H9 (cell line): ENCODE measurements at regions not wholly inside any gene's neighbourhood (a gene's known extent, or its start where the extent isn't known, plus 50 kb on each side); places are given as distances from the start of the nearest gene placed in this dataset.

ENCODE experiments used
- DNase-seq: peaks from one replicate; pipeline ENCODE4 v3.0.0-alpha.2; 2017
- H2AFZ ChIP-seq: one replicate; pipeline ENCODE4 v1.6.1; 2013; ENCODE audit warnings: mild to moderate bottlenecking, low read length, control low read depth, moderate library complexity
- H2AK5ac ChIP-seq: 2 replicates; pipeline ENCODE4 v1.6.1; 2013; ENCODE audit warnings: low read length, control low read depth, mixed read lengths; ENCODE audit not compliant: insufficient read length
- H2BK120ac ChIP-seq: one replicate; pipeline ENCODE4 v1.6.1; 2013; ENCODE audit warnings: low read depth, mild to moderate bottlenecking, low read length, control low read depth, inconsistent platforms; ENCODE audit not compliant: poor library complexity, severe bottlenecking
- H2BK12ac ChIP-seq: 2 replicates; pipeline ENCODE4 v1.6.1; 2013; ENCODE audit warnings: low read length, control low read depth, mixed read lengths, low read depth; ENCODE audit not compliant: insufficient read length
- H2BK15ac ChIP-seq: 2 replicates; pipeline ENCODE4 v1.6.1; 2013; ENCODE audit warnings: low read depth, low read length, control low read depth
- H2BK20ac ChIP-seq: one replicate; pipeline ENCODE4 v1.6.1; 2013; ENCODE audit warnings: low read depth, mild to moderate bottlenecking, low read length, control low read depth, inconsistent platforms; ENCODE audit not compliant: poor library complexity, severe bottlenecking
- H2BK5ac ChIP-seq: 2 replicates; pipeline ENCODE4 v1.6.1; 2013; ENCODE audit warnings: low read length, control low read depth, mixed read lengths; ENCODE audit not compliant: insufficient read length
- H3K14ac ChIP-seq: 2 replicates; pipeline ENCODE4 v1.6.1; 2013; ENCODE audit warnings: low read length, control low read depth; ENCODE audit not compliant: insufficient read depth
- H3K18ac ChIP-seq: 2 replicates; pipeline ENCODE4 v1.6.1; 2013; ENCODE audit warnings: low read depth, mild to moderate bottlenecking, mixed read lengths, low read length, control low read depth; ENCODE audit not compliant: insufficient read length
- H3K23ac ChIP-seq: 2 replicates; pipeline ENCODE4 v1.6.1; 2013; ENCODE audit warnings: low read length, control low read depth, mixed read lengths, low read depth; ENCODE audit not compliant: insufficient read length
- H3K23me2 ChIP-seq: 2 replicates; pipeline ENCODE4 v1.6.1; 2013; ENCODE audit warnings: low read depth, mild to moderate bottlenecking, mixed read lengths, low read length, control low read depth; ENCODE audit not compliant: insufficient read length, poor library complexity, severe bottlenecking
- H3K27ac ChIP-seq: 2 replicates; pipeline ENCODE4 v1.5.1; 2013; ENCODE audit warnings: low read length, control low read depth, mixed read lengths, low read depth; ENCODE audit not compliant: insufficient read length
- H3K27me3 ChIP-seq: 2 replicates; pipeline ENCODE4 v1.6.1; 2013; ENCODE audit warnings: low read length, control low read depth, inconsistent platforms; ENCODE audit not compliant: insufficient read depth
- H3K4ac ChIP-seq: 2 replicates; pipeline ENCODE4 v1.6.1; 2013; ENCODE audit warnings: low read depth, mild to moderate bottlenecking, control low read depth, inconsistent platforms, low read length, moderate library complexity
- H3K4me1 ChIP-seq: 2 replicates; pipeline ENCODE4 v1.6.1; 2013; ENCODE audit warnings: low read length, control low read depth, inconsistent platforms; ENCODE audit not compliant: insufficient read depth
- H3K4me2 ChIP-seq: 2 replicates; pipeline ENCODE4 v1.6.1; 2013; ENCODE audit warnings: low read length, control low read depth, mixed read lengths; ENCODE audit not compliant: insufficient read length, insufficient read depth
- H3K56ac ChIP-seq: 2 replicates; pipeline ENCODE4 v1.6.1; 2013; ENCODE audit warnings: low read depth, mild to moderate bottlenecking, mixed read lengths, low read length, control low read depth; ENCODE audit not compliant: insufficient read length
- H3K79me1 ChIP-seq: 2 replicates; pipeline ENCODE4 v1.6.1; 2013; ENCODE audit warnings: low read depth, mild to moderate bottlenecking, moderate library complexity, low read length, control low read depth, inconsistent platforms; ENCODE audit not compliant: insufficient read depth, poor library complexity, severe bottlenecking
- H3K79me2 ChIP-seq: 2 replicates; pipeline ENCODE4 v1.6.1; 2013; ENCODE audit warnings: low read length, control low read depth, inconsistent platforms; ENCODE audit not compliant: insufficient read depth
- H3K9ac ChIP-seq: 2 replicates; pipeline ENCODE4 v1.6.1; 2013; ENCODE audit warnings: low read length, control low read depth, mixed read lengths; ENCODE audit not compliant: insufficient read length; ENCODE audit errors: extremely low read depth
- H3K9me3 ChIP-seq: one replicate; pipeline ENCODE4 v1.6.1; 2013; ENCODE audit warnings: low read depth, low read length, inconsistent platforms; ENCODE audit not compliant: control insufficient read depth
- H3T11ph ChIP-seq: one replicate; pipeline ENCODE4 v1.6.1; 2013; ENCODE audit warnings: mild to moderate bottlenecking, low read length, control low read depth, inconsistent platforms
- H4K20me1 ChIP-seq: one replicate; pipeline ENCODE4 v1.6.1; 2013; ENCODE audit not compliant: control insufficient read depth, insufficient read length, insufficient read depth
- H4K5ac ChIP-seq: 2 replicates; pipeline ENCODE4 v1.6.1; 2013; ENCODE audit warnings: low read depth, mild to moderate bottlenecking, mixed read lengths, low read length, control low read depth; ENCODE audit not compliant: insufficient read length
- H4K8ac ChIP-seq: replicated peaks from 2 replicates; pipeline ENCODE4 v1.6.1; 2013; ENCODE audit warnings: low read length, control low read depth, mixed read lengths, low read depth; ENCODE audit not compliant: insufficient read length
- H4K91ac ChIP-seq: 2 replicates; pipeline ENCODE4 v1.6.1; 2013; ENCODE audit warnings: low read depth, mild to moderate bottlenecking, moderate library complexity, mixed read lengths, low read length, control low read depth; ENCODE audit not compliant: insufficient read length
- H3K27ac Mint-ChIP-seq, 3 experiments: 2 replicates in 2 of 3; 3 replicates in 1 of 3; pipeline ENCODE4 v1.8.0; 2020 to 2021; ENCODE audit warnings: mixed read lengths in 3 of 3, mild to moderate bottlenecking in 1 of 3, moderate library complexity in 1 of 3
- H3K27me3 Mint-ChIP-seq: 2 replicates; pipeline ENCODE4 v1.8.0; 2021; ENCODE audit warnings: low read depth, mild to moderate bottlenecking, moderate library complexity, mixed read lengths
- H3K36me3 Mint-ChIP-seq, 3 experiments: 2 replicates in 2 of 3; 3 replicates in 1 of 3; pipeline ENCODE4 v1.8.0; 2020 to 2021; ENCODE audit warnings: low read depth in 3 of 3, mixed read lengths in 3 of 3; ENCODE audit not compliant: insufficient read depth in 1 of 3
- H3K4me1 Mint-ChIP-seq, 2 experiments: 2 replicates each; pipeline ENCODE4 v1.8.0; 2020; ENCODE audit warnings: mixed read lengths in 2 of 2
- H3K4me3 Mint-ChIP-seq, 2 experiments: 2 replicates in 1 of 2; 3 replicates in 1 of 2; pipeline ENCODE4 v1.8.0; 2020 to 2021; ENCODE audit warnings: mild to moderate bottlenecking in 2 of 2, mixed read lengths in 2 of 2, moderate library complexity in 1 of 2
- H3K9me3 Mint-ChIP-seq, 2 experiments: 2 replicates in 1 of 2; 3 replicates in 1 of 2; pipeline ENCODE4 v1.8.0; 2020; ENCODE audit warnings: mild to moderate bottlenecking in 2 of 2, mixed read lengths in 2 of 2, moderate library complexity in 1 of 2
- TF ChIP-seq, protein P1 (sequence below): fragments of 200-600 bp; sonication (generic); conservative IDR thresholded peaks from 3 replicates; pipeline ENCODE4 v1.8.0; 2021; ENCODE audit warnings: antibody characterized with exemption, mild to moderate bottlenecking

DNA sequence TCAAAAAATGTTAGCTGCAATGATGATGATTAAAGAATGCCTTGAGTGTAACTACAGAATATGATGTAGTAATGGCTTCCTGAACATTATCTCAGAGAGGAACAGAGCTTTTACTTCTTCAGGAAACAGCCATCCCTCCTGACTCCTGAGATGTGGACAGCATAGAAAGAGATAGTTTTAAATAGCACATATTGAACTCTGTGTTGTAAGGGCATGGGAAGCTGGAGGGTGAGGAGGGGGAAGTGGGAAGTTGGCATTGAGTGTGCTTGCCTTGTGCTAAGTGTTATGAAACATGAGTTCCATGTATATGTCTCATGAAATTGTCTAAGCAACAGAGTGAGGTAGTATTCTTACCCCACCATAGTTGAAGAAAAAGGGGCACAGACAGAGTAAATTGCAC is 161.5 kb upstream of the SLC28A3 start:
- DNase-seq: no peak
- no peaks in the 10 kb centered on the region for H4K20me1 ChIP-seq
- peaks cover 7 to 12% of the 10 kb centered on the region in 2 experiments; a peak in 4 of 5 replicates for H3K9me3 Mint-ChIP-seq
- H3K4me1 Mint-ChIP-seq: no peaks in the 10 kb centered on the region
- no peak overlapping the region for H2BK120ac ChIP-seq
- no peak overlapping the region for H2BK5ac ChIP-seq
- no peak overlapping the region for H3K27ac Mint-ChIP-seq
- H4K8ac ChIP-seq: no peak overlapping the region
- H3K14ac ChIP-seq: no peak overlapping the region
- no peak overlapping the region for H3K27ac ChIP-seq
- no peaks in the 10 kb centered on the region for H3K9me3 ChIP-seq
- no peak overlapping the region for H3K56ac ChIP-seq
- H3T11ph ChIP-seq: no peak overlapping the region
- H3K23ac ChIP-seq: no peak overlapping the region
- no peak overlapping the region for H3K4me2 ChIP-seq
- H3K36me3 Mint-ChIP-seq: peaks cover 0 to 2% (median 0%) of the 10 kb centered on the region in 3 experiments; a peak in 2 of 7 replicates
- peaks cover 2% of the 10 kb centered on the region for H3K27me3 Mint-ChIP-seq
- no peak overlapping the region for H3K4me3 Mint-ChIP-seq
- H2BK20ac ChIP-seq: no peak overlapping the region
- no peaks in the 10 kb centered on the region for H3K4me1 ChIP-seq
- no peak overlapping the region for H2BK15ac ChIP-seq
- no peaks in the 10 kb centered on the region for H3K23me2 ChIP-seq
- H3K9ac ChIP-seq: no peak overlapping the region
- TF ChIP-seq, protein P1, sequence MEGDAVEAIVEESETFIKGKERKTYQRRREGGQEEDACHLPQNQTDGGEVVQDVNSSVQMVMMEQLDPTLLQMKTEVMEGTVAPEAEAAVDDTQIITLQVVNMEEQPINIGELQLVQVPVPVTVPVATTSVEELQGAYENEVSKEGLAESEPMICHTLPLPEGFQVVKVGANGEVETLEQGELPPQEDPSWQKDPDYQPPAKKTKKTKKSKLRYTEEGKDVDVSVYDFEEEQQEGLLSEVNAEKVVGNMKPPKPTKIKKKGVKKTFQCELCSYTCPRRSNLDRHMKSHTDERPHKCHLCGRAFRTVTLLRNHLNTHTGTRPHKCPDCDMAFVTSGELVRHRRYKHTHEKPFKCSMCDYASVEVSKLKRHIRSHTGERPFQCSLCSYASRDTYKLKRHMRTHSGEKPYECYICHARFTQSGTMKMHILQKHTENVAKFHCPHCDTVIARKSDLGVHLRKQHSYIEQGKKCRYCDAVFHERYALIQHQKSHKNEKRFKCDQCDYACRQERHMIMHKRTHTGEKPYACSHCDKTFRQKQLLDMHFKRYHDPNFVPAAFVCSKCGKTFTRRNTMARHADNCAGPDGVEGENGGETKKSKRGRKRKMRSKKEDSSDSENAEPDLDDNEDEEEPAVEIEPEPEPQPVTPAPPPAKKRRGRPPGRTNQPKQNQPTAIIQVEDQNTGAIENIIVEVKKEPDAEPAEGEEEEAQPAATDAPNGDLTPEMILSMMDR: no peak
- no peak overlapping the region for H4K5ac ChIP-seq
- no peak overlapping the region for H2AFZ ChIP-seq
- no peaks in the 10 kb centered on the region for H3K79me2 ChIP-seq
- no peak overlapping the region for H2BK12ac ChIP-seq
- H3K79me1 ChIP-seq: no peaks in the 10 kb centered on the region
- no peak overlapping the region for H2AK5ac ChIP-seq
- H3K4ac ChIP-seq: no peak overlapping the region
- H3K27me3 ChIP-seq: no peaks in the 10 kb centered on the region
- H4K91ac ChIP-seq: no peak overlapping the region
- H3K18ac ChIP-seq: no peak overlapping the region
